GM21737 (cell line): ENCODE measurements at regions not wholly inside any gene's neighbourhood (a gene's known extent, or its start where the extent isn't known, plus 50 kb on each side); places are given as distances from the start of the nearest gene placed in this dataset.

Source experiments
- ATAC-seq: cut with Tn5 transposase; IDR thresholded peaks from one replicate; pipeline ENCODE4 v1.9.1; 2021; ENCODE audit warnings: mild to moderate bottlenecking, moderate library complexity; ENCODE audit not compliant: unreplicated experiment

DNA sequence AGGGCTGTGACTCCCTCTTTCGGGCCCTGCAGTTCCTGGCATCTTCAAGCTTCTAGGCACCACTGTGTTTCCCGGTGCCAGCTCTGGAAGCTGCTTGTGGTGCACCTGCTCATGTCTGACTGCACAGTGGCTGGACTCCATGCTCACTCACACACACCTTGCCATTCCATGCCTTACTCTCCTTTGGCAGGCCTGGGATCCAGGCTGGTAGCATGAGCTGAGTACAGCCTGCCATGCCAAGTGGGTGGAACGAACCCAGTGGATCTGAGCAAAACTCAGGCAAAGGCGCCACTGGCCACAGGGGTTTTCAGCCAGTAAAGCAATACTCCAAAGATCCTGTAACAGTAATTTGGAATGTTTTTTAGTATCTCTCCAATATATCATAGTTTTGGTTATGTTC is 902.7 kb upstream of the USP15 start:
- no peak for ATAC-seq

DNA sequence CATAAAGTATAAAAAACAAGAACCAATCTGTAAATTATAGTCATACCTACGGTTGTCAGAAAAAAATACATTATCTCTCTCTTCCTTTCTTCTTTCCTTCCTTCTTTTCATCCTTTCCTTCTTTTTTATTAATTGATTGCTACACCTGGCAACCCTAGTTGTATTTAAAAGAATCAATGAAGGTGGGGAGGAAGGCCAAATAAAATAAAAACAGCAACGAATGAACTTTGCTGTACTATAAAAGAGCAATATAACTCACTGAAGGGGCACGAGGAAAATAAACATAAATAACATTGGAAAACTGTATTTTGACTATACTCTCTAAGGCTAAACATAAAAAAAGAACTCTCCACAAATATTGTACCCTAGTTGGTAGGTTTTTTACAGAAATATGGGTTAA is 898.2 kb upstream of the USP15 start:
- ATAC-seq: no peak

GRCh38 chr12:61365001-61365400 is 895.2 kb upstream of the USP15 start:
- no peak for ATAC-seq

DNA sequence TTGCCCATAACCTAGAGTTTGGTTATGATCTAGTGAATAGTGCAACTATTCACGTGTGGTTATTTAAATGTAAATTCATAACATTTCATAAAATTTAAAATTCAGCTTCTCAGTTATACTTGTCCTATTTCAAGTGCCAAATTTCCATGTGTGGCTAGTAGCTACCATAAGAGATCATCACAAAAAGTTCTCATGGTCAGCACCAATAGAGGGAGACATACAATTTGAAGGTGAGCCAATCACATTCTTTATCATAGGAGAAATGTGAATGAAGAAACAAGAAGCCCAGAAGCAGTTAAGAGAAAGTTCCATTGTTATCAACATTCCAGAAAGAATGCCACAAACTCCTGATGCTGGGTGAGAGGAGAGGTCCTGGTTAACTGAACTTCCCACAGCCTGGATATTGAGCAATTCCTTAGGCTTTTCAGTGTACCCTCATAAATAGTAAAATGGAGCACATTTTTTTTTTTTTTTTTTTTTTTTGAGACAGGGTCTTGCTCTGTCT is 892.9 kb upstream of the USP15 start:
- ATAC-seq: no peak

DNA sequence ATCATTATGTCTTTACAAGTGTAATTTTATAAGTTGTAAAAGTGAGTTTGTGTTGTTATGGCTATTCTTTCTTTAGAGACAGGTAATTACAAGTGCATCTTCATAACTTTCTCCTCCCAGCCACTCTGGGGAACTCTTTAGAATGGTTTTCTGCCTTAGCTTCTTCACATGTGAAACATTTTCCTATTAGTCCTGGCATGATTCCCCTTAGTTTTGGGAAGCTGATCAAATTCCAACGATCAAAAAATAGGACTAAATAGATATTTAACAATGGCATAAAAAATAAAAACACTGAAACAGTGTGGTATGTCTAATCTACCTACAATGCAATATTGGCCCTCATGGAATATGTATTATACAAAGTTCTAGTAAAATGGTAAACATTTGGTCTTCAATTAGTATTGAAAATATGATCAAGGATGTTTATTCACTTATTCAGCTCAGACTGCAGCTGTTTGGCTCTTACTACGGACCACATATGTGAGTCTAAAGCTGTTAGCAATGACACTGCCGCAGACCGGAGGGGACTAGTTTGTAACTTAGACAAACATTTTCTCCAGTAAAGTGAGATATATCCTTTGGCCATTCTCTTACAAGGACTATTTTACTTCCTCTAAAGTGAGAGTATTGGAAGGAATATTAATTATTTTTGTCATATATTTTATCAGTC is 890.8 kb upstream of the USP15 start:
- ATAC-seq: no peak

DNA sequence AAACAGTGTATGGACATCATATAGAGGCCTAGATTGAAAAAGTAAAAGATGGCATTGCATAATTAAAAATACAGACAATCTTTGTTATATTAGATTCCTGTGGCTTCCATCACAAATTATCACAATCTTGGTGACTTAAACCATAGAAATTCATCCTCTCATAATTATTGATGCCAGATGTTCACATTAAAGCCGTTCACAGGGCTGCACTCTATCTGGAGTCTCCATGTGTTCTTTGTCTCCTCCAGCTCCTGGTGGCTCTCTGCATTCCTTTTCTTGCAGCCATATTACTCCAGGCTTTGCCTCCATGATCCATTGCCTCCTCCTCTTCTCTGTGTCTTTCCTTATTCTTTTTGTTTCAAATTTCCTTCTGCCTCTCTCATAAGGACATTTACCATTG is 875.7 kb upstream of the USP15 start:
- ATAC-seq: no peak

DNA sequence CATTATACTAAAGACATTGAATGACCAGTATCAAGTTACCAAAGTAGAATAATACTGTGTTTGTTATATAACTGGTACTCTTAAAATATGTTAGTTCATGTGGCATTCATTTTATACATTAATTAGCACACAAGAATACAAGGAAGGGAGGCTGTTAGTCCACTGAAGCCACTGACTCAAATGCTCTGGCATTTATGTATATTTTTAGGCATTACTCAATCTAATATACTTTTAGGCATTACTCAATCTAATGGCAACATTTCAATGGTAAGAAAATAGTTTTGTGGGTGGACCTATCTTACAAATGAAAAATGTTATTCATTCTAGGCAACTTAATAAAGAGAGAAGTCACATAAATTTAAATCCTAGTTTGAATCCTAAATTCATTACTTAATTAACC is 874.4 kb upstream of the USP15 start:
- ATAC-seq: no peak

DNA sequence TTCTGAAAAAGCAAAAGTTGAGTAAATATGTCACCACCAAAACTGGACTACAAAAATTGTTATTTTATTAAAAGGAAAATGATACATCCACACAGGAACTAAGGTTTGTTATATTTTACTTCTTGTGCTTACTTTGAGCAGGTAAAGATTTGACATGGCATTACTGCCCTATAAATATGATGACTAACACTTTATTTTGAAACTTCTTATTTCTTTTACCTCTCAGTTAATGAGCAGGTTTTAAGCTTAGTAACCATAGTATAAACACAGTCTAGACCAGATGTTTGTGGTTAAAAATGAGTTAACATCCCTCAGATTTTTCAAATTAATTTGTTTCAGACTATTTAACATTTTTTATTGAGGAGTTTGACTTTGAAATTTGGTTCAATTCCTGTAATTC is 862.5 kb upstream of the USP15 start:
- no peak for ATAC-seq

- no peak for ATAC-seq
Measured at GRCh38 chr12:61412201-61412600, 848.0 kb upstream of the USP15 start.

DNA sequence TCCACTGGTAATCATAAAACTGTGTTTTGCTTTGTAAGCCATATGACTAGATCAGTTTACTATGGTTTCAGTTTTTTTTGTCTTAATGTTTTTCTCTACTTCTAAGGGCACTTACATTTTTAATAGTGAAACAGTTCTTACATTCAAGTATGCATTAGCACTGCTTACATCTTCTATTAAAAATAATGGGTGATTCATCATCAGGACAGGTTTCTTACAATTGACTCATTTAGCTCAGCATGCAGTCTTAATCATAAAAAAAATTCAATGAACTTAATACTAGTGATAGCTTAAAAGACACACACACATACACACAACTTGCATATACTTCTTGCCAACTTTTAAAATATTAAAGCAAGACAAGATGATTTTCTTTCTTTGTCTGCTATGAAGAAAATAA is 845.7 kb upstream of the USP15 start:
- ATAC-seq: no peak

GRCh38 chr12:61422786-61423185 is 837.4 kb upstream of the USP15 start:
- ATAC-seq: no peak

GRCh38 chr12:61452076-61452475 is 808.1 kb upstream of the USP15 start:
- no peak for ATAC-seq

DNA sequence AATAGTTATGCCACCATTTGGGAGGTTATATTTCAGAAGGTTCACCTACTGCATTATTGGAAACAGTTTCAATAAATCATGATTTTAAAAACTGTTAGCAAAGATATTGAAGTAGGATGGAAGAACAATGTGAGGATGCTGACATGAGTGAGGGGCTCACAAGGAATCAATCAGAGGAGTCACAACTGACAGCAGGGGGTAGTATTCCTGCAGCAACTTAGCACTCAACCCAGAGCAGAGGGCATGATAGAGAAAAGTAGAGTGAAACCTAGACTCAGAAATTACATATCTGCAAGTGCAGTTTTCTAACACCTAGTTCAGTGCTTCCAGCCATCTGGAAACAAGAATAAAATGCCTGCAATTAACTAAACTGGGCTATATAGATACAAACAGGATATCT is 772.5 kb upstream of the USP15 start:
- ATAC-seq: no peak

- no peak for ATAC-seq
Measured at GRCh38 chr12:61490526-61491498, 769.4 kb upstream of the USP15 start.

DNA sequence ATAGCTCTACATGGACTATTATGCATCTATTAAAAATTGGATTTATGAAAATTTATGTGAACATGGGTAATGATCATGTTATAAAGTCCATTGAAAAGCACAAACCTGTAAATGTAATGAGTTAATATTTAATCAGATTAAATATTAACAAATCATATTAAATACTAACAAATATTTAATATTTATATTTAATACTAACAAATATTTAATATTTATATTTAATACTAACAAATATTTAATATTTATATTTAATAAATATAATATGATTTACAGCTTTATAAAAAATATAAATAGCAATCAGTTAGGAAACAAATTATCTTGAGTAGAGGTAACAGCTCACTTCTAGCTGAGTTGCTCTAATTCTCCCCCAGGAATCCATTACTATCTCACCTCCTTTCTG is 758.0 kb upstream of the USP15 start:
- no peak for ATAC-seq

DNA sequence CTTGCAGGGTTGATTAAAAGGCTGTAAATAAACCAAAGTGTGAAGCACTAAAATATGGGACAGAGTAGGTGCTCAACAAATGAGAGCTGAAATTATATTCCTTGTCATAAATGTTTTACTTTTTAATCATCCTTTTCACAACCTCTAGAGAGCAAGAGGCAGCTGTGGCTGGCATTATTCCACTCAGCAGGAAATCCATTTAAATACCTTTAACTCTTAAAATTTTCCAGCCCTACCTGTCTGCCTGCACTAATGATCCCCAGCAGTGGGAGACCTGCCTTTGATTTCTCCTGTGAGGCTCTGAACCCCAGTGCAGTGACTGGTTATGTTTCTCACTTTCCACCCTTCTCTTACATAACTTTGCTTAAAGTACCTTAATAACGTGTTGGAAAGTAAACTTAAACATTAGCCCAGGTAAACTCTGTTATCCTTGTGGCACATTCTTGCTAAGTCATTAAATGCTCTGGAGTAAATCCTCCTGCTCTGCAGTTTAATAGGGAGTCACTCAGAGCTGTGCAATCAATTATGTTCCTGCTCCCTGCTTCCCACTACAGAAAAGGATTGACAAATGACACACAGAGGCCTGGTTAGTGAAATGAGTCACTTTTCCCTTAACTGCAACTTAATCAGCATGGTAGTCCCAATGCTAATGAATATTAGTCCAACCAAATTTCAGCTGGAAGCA is 755.7 kb upstream of the USP15 start:
- no peak for ATAC-seq

DNA sequence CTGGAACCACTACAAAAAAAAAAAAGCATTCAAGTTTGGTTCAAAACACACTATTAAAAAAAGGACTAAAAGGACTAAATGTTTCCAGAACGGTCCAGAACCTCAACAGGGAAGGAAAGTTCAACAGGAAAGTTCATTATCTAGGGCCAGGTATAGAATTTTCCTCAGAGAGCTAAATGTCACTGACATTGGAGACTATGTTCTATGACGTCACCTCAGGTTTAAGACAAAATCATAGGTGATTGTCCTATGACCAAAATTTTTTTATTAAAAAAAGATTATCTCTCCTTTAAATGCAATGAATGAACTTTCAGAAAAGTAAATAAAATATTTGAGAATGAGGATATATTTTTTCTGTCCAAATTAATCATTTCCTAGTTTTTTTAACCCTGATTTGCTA is 746.7 kb upstream of the USP15 start:
- no peak for ATAC-seq

GRCh38 chr12:61514016-61514415 is 746.2 kb upstream of the USP15 start:
- ATAC-seq: no peak

- no peak for ATAC-seq
Measured at GRCh38 chr12:61521258-61521657, 738.9 kb upstream of the USP15 start.

DNA sequence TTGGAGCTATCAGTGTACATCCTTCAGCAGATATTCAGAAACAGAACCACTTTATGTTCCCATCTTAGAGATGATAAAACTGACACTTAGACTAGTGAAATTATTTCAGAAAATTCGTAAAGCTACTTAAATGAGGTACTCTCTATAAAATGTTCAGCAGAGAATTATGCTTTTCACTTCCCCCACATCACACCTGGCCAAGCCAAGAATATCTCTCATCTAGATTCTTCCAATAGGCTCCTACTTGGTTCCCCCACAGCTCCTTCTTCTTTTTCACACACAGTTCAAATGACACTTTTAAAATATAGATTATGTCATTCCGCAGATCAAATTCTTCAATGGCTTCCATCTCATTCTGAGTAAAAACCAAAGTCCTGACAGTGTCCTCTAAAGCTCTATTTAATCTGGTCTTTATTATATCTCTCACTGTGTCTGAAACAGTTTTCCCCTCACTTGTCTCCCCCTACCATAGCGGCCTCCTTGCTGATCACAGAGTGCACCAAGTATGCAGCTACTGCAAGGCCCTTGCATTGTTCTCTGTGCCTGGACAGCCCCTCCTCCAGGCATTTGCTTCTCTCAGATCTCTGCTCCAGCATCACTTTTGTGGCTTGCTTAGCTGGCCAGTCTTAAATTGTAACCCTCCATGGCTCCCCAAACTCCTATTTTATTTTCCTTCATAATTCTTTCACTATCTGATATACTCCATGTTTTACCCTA is 736.8 kb upstream of the USP15 start:
- ATAC-seq: no peak

DNA sequence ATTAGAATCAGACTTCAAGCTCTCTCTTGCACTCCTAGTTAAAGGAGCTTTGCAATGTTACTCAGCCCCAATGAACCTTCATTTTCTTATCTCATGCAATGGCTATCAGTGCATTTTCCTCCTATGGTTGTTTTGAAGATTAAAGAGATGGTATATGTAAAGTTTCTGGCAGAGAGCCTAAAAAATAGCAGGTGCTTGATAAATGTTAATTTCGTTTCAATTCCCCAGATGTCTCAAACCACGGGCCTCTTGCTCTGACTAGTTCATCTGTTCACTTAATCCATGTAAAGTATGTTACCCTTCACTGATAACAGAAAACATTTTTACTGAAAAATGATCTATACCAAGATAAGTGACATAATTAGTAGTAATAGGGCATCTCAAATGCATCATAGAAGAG is 735.4 kb upstream of the USP15 start:
- ATAC-seq: no peak
